IMR-90 (cell line): ENCODE measurements at regions not wholly inside any gene's neighbourhood (a gene's known extent, or its start where the extent isn't known, plus 50 kb on each side); places are given as distances from the start of the nearest gene placed in this dataset.

Source experiments
- ATAC-seq: fragments of 200-7000 bp; cut with Tn5 transposase; 2 replicates; pipeline ENCODE4 v1.9.1; 2020; ENCODE audit warnings: low read depth, mild to moderate bottlenecking, moderate library complexity
- BruUV-seq: library from RNA; stranded (reverse); fragments of 400-500 nt; replicated peaks from 2 replicates; lab custom pipeline; 2021; lab: Mats Ljungman, UMichigan
- CTCF ChIA-PET: fragments of 300-600 bp; formaldehyde crosslinking; extraction: SDS; loops from one replicate; lab custom pipeline; 2021; ENCODE audit warnings: antibody characterized with exemption; lab: Yijun Ruan, JAX
- POLR2A ChIA-PET: fragments of 300-600 bp; sonication (Branson Sonifier 250); formaldehyde crosslinking; loops from one replicate; lab custom pipeline; 2022; ENCODE audit warnings: antibody characterized with exemption; ENCODE audit not compliant: unreplicated experiment; lab: Charles Lee
- DNase-seq: peaks from one replicate; pipeline ENCODE4 v3.0.0; 2013
- H2AFZ ChIP-seq: replicated peaks from 2 replicates; pipeline ENCODE3; 2013; ENCODE audit warnings: low read length, mild to moderate bottlenecking; ENCODE audit not compliant: poor library complexity
- H2AK5ac ChIP-seq: 2 replicates; pipeline ENCODE4 v1.6.1; 2013; ENCODE audit warnings: low read depth, low read length, inconsistent platforms
- H2AK9ac ChIP-seq: replicated peaks from 2 replicates; pipeline ENCODE3; 2013; ENCODE audit warnings: mild to moderate bottlenecking, low read depth, low read length, moderate library complexity; ENCODE audit not compliant: poor library complexity
- H2BK120ac ChIP-seq: 2 replicates; pipeline ENCODE4 v1.6.1; 2013; ENCODE audit warnings: low read depth, low read length, inconsistent platforms
- H2BK15ac ChIP-seq: 3 replicates; pipeline ENCODE4 v1.6.1; 2013; ENCODE audit warnings: low read depth, low read length, inconsistent platforms
- H2BK20ac ChIP-seq: 2 replicates; pipeline ENCODE4 v1.6.1; 2013; ENCODE audit warnings: low read depth, mild to moderate bottlenecking, inconsistent platforms, low read length, moderate library complexity
- H2BK5ac ChIP-seq: 2 replicates; pipeline ENCODE4 v1.6.1; 2013; ENCODE audit warnings: mild to moderate bottlenecking, low read depth, low read length, inconsistent platforms; ENCODE audit not compliant: poor library complexity, severe bottlenecking
- H3K14ac ChIP-seq: replicated peaks from 2 replicates; pipeline ENCODE4 v1.6.1; 2013; ENCODE audit warnings: low read depth, low read length, inconsistent platforms
- H3K18ac ChIP-seq: 2 replicates; pipeline ENCODE4 v1.6.1; 2013; ENCODE audit warnings: low read depth, low read length, control low read depth
- H3K23ac ChIP-seq: 2 replicates; pipeline ENCODE4 v1.6.1; 2013; ENCODE audit warnings: low read depth, low read length, inconsistent platforms
- H3K27ac ChIP-seq: 2 replicates; pipeline ENCODE4 v1.5.1; 2013; ENCODE audit warnings: mild to moderate bottlenecking, control low read depth, low read length; ENCODE audit not compliant: insufficient read depth
- H3K27me3 ChIP-seq: 2 replicates; pipeline ENCODE4 v1.6.1; 2013; ENCODE audit warnings: low read length; ENCODE audit not compliant: control insufficient read depth, insufficient read depth
- H3K36me3 ChIP-seq: 2 replicates; pipeline ENCODE4 v1.6.1; 2013; ENCODE audit warnings: low read length, mixed read lengths; ENCODE audit not compliant: control insufficient read depth, insufficient read depth
- H3K4ac ChIP-seq: 2 replicates; pipeline ENCODE4 v1.6.1; 2013; ENCODE audit warnings: low read depth, low read length, inconsistent platforms
- H3K4me1 ChIP-seq: 2 replicates; pipeline ENCODE4 v1.6.1; 2013; ENCODE audit warnings: low read length, mixed read lengths; ENCODE audit not compliant: control insufficient read depth, insufficient read depth
- H3K4me2 ChIP-seq: 2 replicates; pipeline ENCODE4 v1.6.1; 2013; ENCODE audit warnings: low read depth, mild to moderate bottlenecking, control low read depth, low read length, moderate library complexity
- H3K4me3 ChIP-seq: 2 replicates; pipeline ENCODE4 v1.5.1; 2013; ENCODE audit warnings: low read depth, mild to moderate bottlenecking, control low read depth, low read length, moderate library complexity; ENCODE audit not compliant: insufficient read depth
- H3K56ac ChIP-seq: 2 replicates; pipeline ENCODE4 v1.6.1; 2013; ENCODE audit warnings: low read length, inconsistent platforms; ENCODE audit not compliant: insufficient read depth; ENCODE audit errors: extremely low read depth
- H3K79me1 ChIP-seq, 2 experiments: 2 replicates each; pipeline ENCODE4 v1.6.1; 2013; ENCODE audit warnings: low read length in 2 of 2, inconsistent platforms in 1 of 2, low read depth in 1 of 2
- H3K9ac ChIP-seq: 2 replicates; pipeline ENCODE4 v1.6.1; 2013; ENCODE audit warnings: low read depth, low read length, control low read depth
- H3K9me1 ChIP-seq: 2 replicates; pipeline ENCODE4 v1.6.1; 2013; ENCODE audit warnings: low read length, inconsistent platforms; ENCODE audit not compliant: insufficient read depth
- H3K9me3 ChIP-seq: 2 replicates; pipeline ENCODE4 v1.6.1; 2013; ENCODE audit warnings: low read length; ENCODE audit not compliant: control insufficient read depth, insufficient read depth
- H4K20me1 ChIP-seq: 2 replicates; pipeline ENCODE4 v1.6.1; 2013; ENCODE audit warnings: low read length, inconsistent platforms; ENCODE audit not compliant: insufficient read depth
- H4K5ac ChIP-seq: 2 replicates; pipeline ENCODE4 v1.6.1; 2013; ENCODE audit warnings: mild to moderate bottlenecking, low read depth, low read length, control low read depth
- H4K8ac ChIP-seq, 2 experiments: 2 replicates each; pipeline ENCODE4 v1.6.1; 2013; ENCODE audit warnings: low read depth in 2 of 2, low read length in 2 of 2, control low read depth in 1 of 2, inconsistent platforms in 1 of 2
- H4K91ac ChIP-seq: 2 replicates; pipeline ENCODE4 v1.6.1; 2013; ENCODE audit warnings: low read depth, low read length, inconsistent platforms; ENCODE audit not compliant: insufficient read depth
- CEBPB ChIP-seq: IDR thresholded peaks from 2 replicates; pipeline ENCODE4 v1.6.1; 2012; ENCODE audit warnings: low read depth, low read length, improper control_type of control experiment
- CTCF ChIP-seq: conservative IDR thresholded peaks from 2 replicates; pipeline ENCODE4 v1.5.1; 2012; ENCODE audit warnings: mild to moderate bottlenecking, low read depth, low read length, improper control_type of control experiment
- ELK1 ChIP-seq: fragments of 150-350 bp; IDR thresholded peaks from 2 replicates; pipeline ENCODE4 v1.6.1; 2016; ENCODE audit warnings: low read depth, mild to moderate bottlenecking, low read length, moderate library complexity, borderline replicate concordance
- NFE2L2 ChIP-seq: fragments of 150-350 bp; IDR thresholded peaks from 2 replicates; pipeline ENCODE4 v1.6.1; 2016; ENCODE audit warnings: low read depth, mild to moderate bottlenecking, low read length
- RCOR1 ChIP-seq: IDR thresholded peaks from 2 replicates; pipeline ENCODE4 v1.6.1; 2012; ENCODE audit warnings: mild to moderate bottlenecking, low read length, improper control_type of control experiment; ENCODE audit not compliant: insufficient replicate concordance
- RFX5 ChIP-seq: IDR thresholded peaks from 2 replicates; pipeline ENCODE4 v1.8.0; 2012; ENCODE audit warnings: low read depth, mild to moderate bottlenecking, low read length, moderate library complexity
- WGBS, 2 experiments: methylation state at CpG; one replicate each; pipeline versions ENCODE4 v1.1.5 to v1.1.7; 2013; ENCODE audit warnings: missing lambda C conversion rate in 2 of 2; ENCODE audit not compliant: insufficient read length in 1 of 2; ENCODE audit errors: extremely low coverage in 2 of 2; 5-methylcytosine and 5-hydroxymethylcytosine counted together
- dilution Hi-C: fragments of 300-500 bp; cut with HindIII; formaldehyde crosslinking; loops from one replicate; pipeline ENCODE4 v1.14.3; 2018; ENCODE audit warnings: low sequenced_read_pairs; ENCODE audit not compliant: unreplicated experiment
- in situ Hi-C: fragments of 300-500 bp; cut with MboI; formaldehyde crosslinking; loops from 3 replicates; pipeline ENCODE4 v1.14.3; 2019; ENCODE audit warnings: low sequenced_read_pairs, inconsistent platforms, mixed read lengths
- intact Hi-C: fragments of 100-400 bp; cut with micrococcal nuclease; formaldehyde crosslinking; loops from 2 replicates; pipeline ENCODE4 v1.10.0; 2022

- CTCF ChIA-PET: no interaction called here
Observed at GRCh38 chr15:77732514-77733335, 100.0 kb upstream of the LINGO1 start.

More at GRCh38 chr15:77732514-77733335, 100.0 kb upstream of the LINGO1 start:
- Histone ChIP-seq H3K9ac (no peak overlapping the region), H3K27me3 (peaks cover 66% of the 10 kb centered on the region), H2BK5ac (no peak overlapping the region), H3K4me2 (no peak overlapping the region), H4K5ac (no peak overlapping the region), H4K91ac (no peak overlapping the region), H3K4me1 (no peaks in the 10 kb centered on the region), H2BK20ac (no peak overlapping the region), H4K20me1 (no peaks in the 10 kb centered on the region), H3K9me3 (no peaks in the 10 kb centered on the region), H4K8ac (no peak overlapping the region), H3K4ac (no peak overlapping the region), H3K56ac (no peak overlapping the region), H3K4me3 (no peak overlapping the region), H3K23ac (no peak overlapping the region), H2BK120ac (no peak overlapping the region), H3K14ac (no peak overlapping the region), H2AFZ (no peak overlapping the region), H3K9me1 (no peaks in the 10 kb centered on the region), H2AK5ac (no peak overlapping the region), H2AK9ac (no peak overlapping the region), H2BK15ac (no peak overlapping the region), H3K18ac (no peak overlapping the region), H3K36me3 (no peaks in the 10 kb centered on the region), H3K27ac (no peak overlapping the region), H3K79me1 (no peaks in the 10 kb centered on the region)
- ATAC-seq: no peak
- in situ Hi-C loops (no loop called here), intact Hi-C loops (no loop called here), dilution Hi-C loops (no loop called here)
- 48% methylated on average over 12 of the region's 22 CpGs; no CpG with 5 or more reads in 1 of the 2 experiments for WGBS, 2 experiments
- no peak for DNase-seq
- TF ChIP-seq ELK1 (no peak), NFE2L2 (no peak), RFX5 (no peak), CTCF (no peak), RCOR1 (no peak), CEBPB (no peak)
- BruUV-seq: no TSS peak
- POLR2A ChIA-PET: no interaction called here
